ENCODE measurements at regions not wholly inside any gene's neighbourhood (a gene's known extent, or its start where the extent isn't known, plus 50 kb on each side); places are given as distances from the start of the nearest gene placed in this dataset.

GRCh38 chr7:52897288-52897687, 138.1 kb upstream of the POM121L12 start:
- H3K27ac ChIP-seq (ENCODE audit: insufficient read depth, low read length), result no peak overlapping the region
- WGBS, 2 experiments (ENCODE audit: extremely low coverage in 2 of 2, insufficient read length in 1 of 2), result no CpG with 5 or more reads among the region's 5 CpGs
- no peaks in the 10 kb centered on the region for H3K79me1 ChIP-seq (ENCODE audit: low read depth in 1 of 2, low read length in 2 of 2)
- in situ Hi-C loops (cut with MboI; ENCODE audit: low sequenced_read_pairs), result no loop called here
- no peak overlapping the region for H3K18ac ChIP-seq (ENCODE audit: low read depth, low read length)
- BruUV-seq (replicated peaks), result no TSS peak
- H3K23ac ChIP-seq (ENCODE audit: low read depth, low read length), result no peak overlapping the region
- dilution Hi-C loops (cut with HindIII; ENCODE audit: low sequenced_read_pairs, unreplicated experiment), result no loop called here
- no peak overlapping the region for H3K9ac ChIP-seq (ENCODE audit: low read depth, low read length)
- no peak overlapping the region for H3K14ac ChIP-seq (replicated peaks; ENCODE audit: low read depth, low read length)
- intact Hi-C loops (cut with micrococcal nuclease), result no loop called here
- ChIA-PET CTCF (no interaction called here), POLR2A (ENCODE audit: unreplicated experiment) (no interaction called here)
- H4K8ac ChIP-seq (ENCODE audit: low read depth in 2 of 2, low read length in 2 of 2), result no peak overlapping the region
- no peak overlapping the region for H3K4me3 ChIP-seq (ENCODE audit: insufficient read depth, low read depth, low read length)
- H3K4me1 ChIP-seq (ENCODE audit: control insufficient read depth, insufficient read depth, low read length), result no peaks in the 10 kb centered on the region
- H4K91ac ChIP-seq (ENCODE audit: insufficient read depth, low read depth, low read length), result no peak overlapping the region
- H3K56ac ChIP-seq (ENCODE audit: extremely low read depth, insufficient read depth, low read length), result no peak overlapping the region
- TF ChIP-seq, protein P1, sequence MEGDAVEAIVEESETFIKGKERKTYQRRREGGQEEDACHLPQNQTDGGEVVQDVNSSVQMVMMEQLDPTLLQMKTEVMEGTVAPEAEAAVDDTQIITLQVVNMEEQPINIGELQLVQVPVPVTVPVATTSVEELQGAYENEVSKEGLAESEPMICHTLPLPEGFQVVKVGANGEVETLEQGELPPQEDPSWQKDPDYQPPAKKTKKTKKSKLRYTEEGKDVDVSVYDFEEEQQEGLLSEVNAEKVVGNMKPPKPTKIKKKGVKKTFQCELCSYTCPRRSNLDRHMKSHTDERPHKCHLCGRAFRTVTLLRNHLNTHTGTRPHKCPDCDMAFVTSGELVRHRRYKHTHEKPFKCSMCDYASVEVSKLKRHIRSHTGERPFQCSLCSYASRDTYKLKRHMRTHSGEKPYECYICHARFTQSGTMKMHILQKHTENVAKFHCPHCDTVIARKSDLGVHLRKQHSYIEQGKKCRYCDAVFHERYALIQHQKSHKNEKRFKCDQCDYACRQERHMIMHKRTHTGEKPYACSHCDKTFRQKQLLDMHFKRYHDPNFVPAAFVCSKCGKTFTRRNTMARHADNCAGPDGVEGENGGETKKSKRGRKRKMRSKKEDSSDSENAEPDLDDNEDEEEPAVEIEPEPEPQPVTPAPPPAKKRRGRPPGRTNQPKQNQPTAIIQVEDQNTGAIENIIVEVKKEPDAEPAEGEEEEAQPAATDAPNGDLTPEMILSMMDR (conservative IDR thresholded peaks at IDR 0.05; ENCODE audit: low read depth, low read length), result no peak
- TF ChIP-seq MXI1 (IDR thresholded peaks at IDR 0.05; ENCODE audit: borderline replicate concordance, low read depth, low read length), result no peak
- TF ChIP-seq SMC3 (IDR thresholded peaks at IDR 0.05; ENCODE audit: low read depth, low read length), result no peak
- no peaks in the 10 kb centered on the region for H3K27me3 ChIP-seq (ENCODE audit: control insufficient read depth, insufficient read depth, low read length)
- DNase-seq (no peak), ATAC-seq (ENCODE audit: low read depth) (no peak)
- no peak overlapping the region for H2BK120ac ChIP-seq (ENCODE audit: low read depth, low read length)
- H3K4me2 ChIP-seq (ENCODE audit: low read depth, low read length), result no peak overlapping the region
- H2AK9ac ChIP-seq (replicated peaks; ENCODE audit: low read depth, low read length, poor library complexity), result no peak overlapping the region
- no peaks in the 10 kb centered on the region for H3K9me1 ChIP-seq (ENCODE audit: insufficient read depth, low read length)
- no peak overlapping the region for H2AFZ ChIP-seq (replicated peaks; ENCODE audit: low read length, poor library complexity)
- no peak overlapping the region for H2AK5ac ChIP-seq (ENCODE audit: low read depth, low read length)
- no peaks in the 10 kb centered on the region for H4K20me1 ChIP-seq (ENCODE audit: insufficient read depth, low read length)
- H3K4ac ChIP-seq (ENCODE audit: low read depth, low read length), result no peak overlapping the region
- no peak overlapping the region for H4K5ac ChIP-seq (ENCODE audit: low read depth, low read length)
- no peak overlapping the region for H2BK20ac ChIP-seq (ENCODE audit: low read depth, low read length)
- H3K36me3 ChIP-seq (ENCODE audit: control insufficient read depth, insufficient read depth, low read length), result no peaks in the 10 kb centered on the region
- no peak overlapping the region for H2BK15ac ChIP-seq (ENCODE audit: low read depth, low read length)
- no peak overlapping the region for H2BK5ac ChIP-seq (ENCODE audit: low read depth, low read length, poor library complexity, severe bottlenecking)
- H3K9me3 ChIP-seq (ENCODE audit: control insufficient read depth, insufficient read depth, low read length), result no peaks in the 10 kb centered on the region; the same call in 1 of the 2 replicates
